ENCODE measurements at regions not wholly inside any gene's neighbourhood (a gene's known extent, or its start where the extent isn't known, plus 50 kb on each side); places are given as distances from the start of the nearest gene placed in this dataset.

DNA sequence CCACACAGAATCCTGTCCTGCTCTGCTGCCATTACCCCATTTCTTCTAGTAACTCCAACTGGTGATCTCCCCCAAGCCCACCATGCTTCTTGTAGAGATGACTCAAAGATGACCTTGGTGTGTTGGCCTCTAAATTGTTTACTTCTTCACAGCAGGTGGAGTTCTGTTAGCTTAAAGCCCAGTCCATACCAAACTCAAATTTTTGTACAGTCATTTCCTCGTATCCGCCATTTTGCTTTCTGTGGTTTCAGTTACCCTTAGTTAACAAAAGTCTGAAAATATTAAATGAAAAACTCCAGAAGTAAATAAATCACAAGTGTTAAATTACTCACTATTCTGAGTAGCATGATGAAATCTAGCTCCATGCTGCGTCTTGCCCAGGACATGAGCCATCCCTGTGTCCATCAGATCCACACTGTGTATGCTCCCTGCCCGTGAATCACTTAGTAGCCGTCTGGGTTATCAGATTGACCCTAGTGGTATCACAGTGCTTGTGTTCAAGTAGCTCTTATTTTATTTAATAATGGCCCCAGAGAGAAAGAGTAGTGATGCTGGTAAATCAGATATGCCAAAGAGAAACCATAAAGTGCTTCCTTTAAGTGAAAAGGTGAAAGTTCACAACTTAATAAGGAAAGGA, 133.3 kb upstream of the NOL4 start:
- TF ChIP-seq CTCF (conservative IDR thresholded peaks at IDR 0.05; ENCODE audit: low read length) = no peak
- TF ChIP-seq EZH2phosphoT487 (IDR thresholded peaks at IDR 0.05; ENCODE audit: borderline replicate concordance, low read depth, low read length) = no peak
